SK-N-SH treated with all-trans-retinoic acid at 6 μM for 48 hours (cell line): ENCODE measurements at regions not wholly inside any gene's neighbourhood (a gene's known extent, or its start where the extent isn't known, plus 50 kb on each side); places are given as distances from the start of the nearest gene placed in this dataset.

ENCODE experiments used
- ATAC-seq: fragments of 200-7000 bp; cut with Tn5 transposase; 3 replicates; pipeline ENCODE4 v1.9.1; 2020; ENCODE audit warnings: mild to moderate bottlenecking, moderate library complexity
- ARNTL ChIP-seq: fragments of 450-650 bp; formaldehyde crosslinking; IDR thresholded peaks from 2 replicates; pipeline ENCODE4 v1.5.0; 2020; ENCODE audit warnings: low read depth, mild to moderate bottlenecking, moderate library complexity, borderline replicate concordance
- BACH2 ChIP-seq: fragments of 250-450 bp; sonication (Bioruptor Pico); IDR thresholded peaks from 2 replicates; pipeline ENCODE4 v1.9.0; 2021; ENCODE audit warnings: mild to moderate bottlenecking, borderline replicate concordance
- CREB5 ChIP-seq: fragments of 250-450 bp; sonication (Bioruptor Pico); IDR thresholded peaks from 2 replicates; pipeline ENCODE4 v1.5.1; 2020; ENCODE audit warnings: low read depth, mild to moderate bottlenecking, moderate library complexity
- CSDC2 ChIP-seq: fragments of 250-450 bp; sonication (Bioruptor Pico); IDR thresholded peaks from 2 replicates; pipeline ENCODE4 v1.5.0; 2020; ENCODE audit warnings: mild to moderate bottlenecking, moderate library complexity
- CSRNP3 ChIP-seq: fragments of 250-450 bp; sonication (Bioruptor Pico); IDR thresholded peaks from 2 replicates; pipeline ENCODE4 v1.5.1; 2021; ENCODE audit warnings: mild to moderate bottlenecking, moderate library complexity
- ESRRG ChIP-seq: fragments of 250-450 bp; sonication (Bioruptor Pico); IDR thresholded peaks from 2 replicates; pipeline ENCODE4 v1.6.1; 2021; ENCODE audit warnings: mild to moderate bottlenecking
- GLIS3 ChIP-seq: fragments of 250-450 bp; sonication (Bioruptor Pico); IDR thresholded peaks from 2 replicates; pipeline ENCODE4 v1.5.0; 2020; ENCODE audit warnings: mild to moderate bottlenecking, moderate library complexity
- ISL1 ChIP-seq: fragments of 250-450 bp; sonication (Bioruptor Pico); IDR thresholded peaks from 2 replicates; pipeline ENCODE4 v2.1.2; 2022; ENCODE audit warnings: mild to moderate bottlenecking, moderate library complexity
- OSR1 ChIP-seq: fragments of 250-450 bp; sonication (Bioruptor Pico); IDR thresholded peaks from 2 replicates; pipeline ENCODE4 v1.8.0; 2022; ENCODE audit warnings: moderate library complexity, mild to moderate bottlenecking, inconsistent platforms
- POU6F1 ChIP-seq: fragments of 250-450 bp; sonication (Bioruptor Pico); IDR thresholded peaks from 2 replicates; pipeline ENCODE4 v1.8.0; 2021; ENCODE audit warnings: low read depth, mild to moderate bottlenecking, moderate library complexity, borderline replicate concordance
- PPARA ChIP-seq: fragments of 250-450 bp; sonication (Bioruptor Pico); IDR thresholded peaks from 2 replicates; pipeline ENCODE4 v1.5.0; 2020; ENCODE audit warnings: mild to moderate bottlenecking, borderline replicate concordance
- RARB ChIP-seq: fragments of 250-450 bp; sonication (Bioruptor Pico); IDR thresholded peaks from 2 replicates; pipeline ENCODE4 v1.8.0; 2021; ENCODE audit warnings: mild to moderate bottlenecking, moderate library complexity
- SNAI2 ChIP-seq: fragments of 250-450 bp; sonication (Bioruptor Pico); IDR thresholded peaks from 2 replicates; pipeline ENCODE4 v1.5.0; 2020; ENCODE audit warnings: mild to moderate bottlenecking, moderate library complexity
- TCF4 ChIP-seq: fragments of 250-450 bp; sonication (Bioruptor Pico); IDR thresholded peaks from 2 replicates; pipeline ENCODE4 v1.8.0; 2021; ENCODE audit warnings: mild to moderate bottlenecking, moderate library complexity, borderline replicate concordance
- TOX ChIP-seq: fragments of 250-450 bp; sonication (Bioruptor Pico); IDR thresholded peaks from 2 replicates; pipeline ENCODE4 v1.8.0; 2021; ENCODE audit warnings: mild to moderate bottlenecking, moderate library complexity, borderline replicate concordance
- TSHZ2 ChIP-seq: fragments of 250-450 bp; sonication (Bioruptor Pico); IDR thresholded peaks from 2 replicates; pipeline ENCODE4 v1.5.0; 2020; ENCODE audit warnings: mild to moderate bottlenecking, moderate library complexity
- ZC3H10 ChIP-seq: fragments of 250-450 bp; sonication (Bioruptor Pico); IDR thresholded peaks from 2 replicates; pipeline ENCODE4 v1.5.1; 2021; ENCODE audit warnings: mild to moderate bottlenecking, moderate library complexity
- ZFP3 ChIP-seq: fragments of 250-450 bp; sonication (Bioruptor Pico); IDR thresholded peaks from 2 replicates; pipeline ENCODE4 v1.5.0; 2020; ENCODE audit warnings: mild to moderate bottlenecking, moderate library complexity
- ZFP30 ChIP-seq: fragments of 450-650 bp; formaldehyde crosslinking; IDR thresholded peaks from 2 replicates; pipeline ENCODE4 v1.5.0; 2022; ENCODE audit warnings: mild to moderate bottlenecking, moderate library complexity
- ZNF565 ChIP-seq: fragments of 450-650 bp; formaldehyde crosslinking; conservative IDR thresholded peaks from 2 replicates; pipeline ENCODE4 v1.5.0; 2020; ENCODE audit warnings: low read depth, mild to moderate bottlenecking, moderate library complexity
- ZNF70 ChIP-seq: fragments of 450-650 bp; formaldehyde crosslinking; IDR thresholded peaks from 2 replicates; pipeline ENCODE4 v1.5.0; 2020; ENCODE audit warnings: mild to moderate bottlenecking, moderate library complexity
- ZNF8 ChIP-seq: fragments of 450-650 bp; formaldehyde crosslinking; IDR thresholded peaks from 2 replicates; pipeline ENCODE4 v1.5.0; 2020; ENCODE audit warnings: mild to moderate bottlenecking, moderate library complexity

GRCh38 chr2:205885492-205886099, 200.4 kb downstream of the INO80D start:
- peak; percentile 78 for ATAC-seq

GRCh38 chr2:205883965-205884364, 201.7 kb downstream of the NRP2 start:
- ATAC-seq = no peak
- no peak for TF ChIP-seq ZNF565
- TF ChIP-seq CSDC2 (CRISPR knock-in tag) = no peak
- TF ChIP-seq TOX (CRISPR knock-in tag) = no peak
- no peak for TF ChIP-seq CREB5 (CRISPR knock-in tag)
- TF ChIP-seq GLIS3 (CRISPR knock-in tag) = no peak
- TF ChIP-seq ZFP30 = no peak
- no peak for TF ChIP-seq SNAI2 (CRISPR knock-in tag)
- no peak for TF ChIP-seq ZNF70 (CRISPR knock-in tag)
- TF ChIP-seq, all 23 proteins: peak for 0

More at GRCh38 chr2:205885492-205886099, 200.4 kb downstream of the INO80D start:
- TF ChIP-seq ARNTL (no peak), ZFP3 (CRISPR knock-in tag) (no peak), CSDC2 (CRISPR knock-in tag) (no peak), ZC3H10 (no peak), SNAI2 (CRISPR knock-in tag) (no peak), BACH2 (CRISPR knock-in tag) (no peak), ZNF70 (CRISPR knock-in tag) (no peak), ISL1 (CRISPR knock-in tag) (no peak), TCF4 (CRISPR knock-in tag) (no peak), ESRRG (CRISPR knock-in tag) (no peak), OSR1 (CRISPR knock-in tag) (no peak)
- TF ChIP-seq, all 23 proteins: peak for 0

GRCh38 chr2:205882806-205883425, 200.6 kb downstream of the NRP2 start:
- TF ChIP-seq ESRRG (CRISPR knock-in tag) (no peak), ZNF70 (CRISPR knock-in tag) (no peak), RARB (CRISPR knock-in tag) (no peak), ZNF8 (CRISPR knock-in tag) (no peak), ZFP3 (CRISPR knock-in tag) (no peak), POU6F1 (CRISPR knock-in tag) (no peak), TSHZ2 (CRISPR knock-in tag) (no peak), OSR1 (CRISPR knock-in tag) (no peak), SNAI2 (CRISPR knock-in tag) (no peak), ZNF565 (no peak), CSRNP3 (CRISPR knock-in tag) (no peak), TOX (CRISPR knock-in tag) (no peak), ZC3H10 (no peak), CREB5 (CRISPR knock-in tag) (no peak), PPARA (CRISPR knock-in tag) (no peak), ISL1 (CRISPR knock-in tag) (no peak)
- ATAC-seq = no peak
